HG02884 (cell line): ENCODE measurements at regions not wholly inside any gene's neighbourhood (a gene's known extent, or its start where the extent isn't known, plus 50 kb on each side); places are given as distances from the start of the nearest gene placed in this dataset.

ENCODE experiments used
- ATAC-seq: cut with Tn5 transposase; IDR thresholded peaks from one replicate; pipeline ENCODE4 v1.9.1; 2021; ENCODE audit warnings: mild to moderate bottlenecking, moderate library complexity; ENCODE audit not compliant: unreplicated experiment

DNA sequence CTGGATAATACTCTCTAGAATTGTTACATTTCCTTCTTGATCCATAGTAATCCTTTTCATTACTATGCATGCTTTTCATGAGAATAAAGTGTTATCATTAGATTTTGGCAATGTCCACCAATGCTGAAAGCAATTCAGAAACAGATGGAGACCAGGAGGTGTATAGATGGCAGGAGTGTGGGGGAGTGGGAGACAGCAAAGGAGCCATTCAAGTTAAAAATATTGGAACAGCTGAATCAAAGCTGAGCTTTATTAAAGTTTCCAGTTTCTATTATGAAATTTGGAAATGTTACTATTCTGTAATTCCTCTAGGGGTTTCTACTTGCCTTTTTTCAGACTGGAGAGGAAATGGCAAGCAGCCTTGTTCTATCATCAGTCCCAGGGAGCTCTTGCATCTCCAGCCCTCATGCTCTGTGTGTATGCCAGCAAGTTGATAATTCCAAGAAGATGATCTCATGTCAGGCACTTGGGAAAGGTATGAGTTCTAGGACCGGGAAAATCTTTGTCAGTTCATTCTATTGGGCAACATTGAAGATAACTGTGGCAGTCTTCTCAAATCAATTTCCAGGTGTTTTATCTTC is 228.0 kb downstream of the CD109 start:
- ATAC-seq: no peak

DNA sequence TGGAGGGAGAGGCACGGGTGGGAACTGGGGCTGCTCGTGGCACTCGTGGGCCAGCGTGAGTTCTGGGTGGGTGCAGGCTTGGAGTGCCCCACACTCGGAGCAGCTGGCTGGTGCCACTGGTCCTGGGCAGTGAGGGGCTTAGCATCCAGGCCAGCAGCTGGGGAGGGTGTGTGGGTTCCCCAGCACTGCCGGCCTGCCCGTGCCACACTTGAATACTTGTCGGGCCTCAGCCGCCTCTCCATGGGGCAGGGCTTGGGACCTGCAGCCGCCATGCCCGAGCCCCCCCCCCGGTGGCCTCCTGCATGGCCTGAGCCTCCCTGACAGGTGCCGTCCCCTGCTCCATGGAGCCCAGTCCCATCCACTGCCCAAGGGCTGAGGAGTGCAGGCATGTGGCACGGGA is 207.2 kb downstream of the CD109 start:
- ATAC-seq: no peak

DNA sequence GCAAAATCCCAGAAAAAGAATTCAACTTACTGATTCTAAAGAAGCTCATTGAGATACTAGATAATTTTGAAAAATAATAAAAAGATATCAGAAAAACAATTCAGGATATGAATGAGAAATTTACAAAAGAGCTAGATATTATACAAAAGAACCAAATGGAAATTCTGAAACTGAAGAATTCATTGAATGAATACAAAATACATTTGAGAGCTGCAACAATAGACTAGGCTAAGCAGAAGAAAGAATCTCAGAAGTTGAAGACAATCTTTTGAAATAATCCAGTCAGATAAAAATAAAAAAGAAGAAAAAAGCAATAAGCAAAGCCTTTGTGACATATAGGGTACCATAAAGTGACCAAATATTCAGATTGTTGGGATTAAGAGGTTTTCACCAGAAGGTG is 206.0 kb downstream of the CD109 start:
- ATAC-seq: no peak

DNA sequence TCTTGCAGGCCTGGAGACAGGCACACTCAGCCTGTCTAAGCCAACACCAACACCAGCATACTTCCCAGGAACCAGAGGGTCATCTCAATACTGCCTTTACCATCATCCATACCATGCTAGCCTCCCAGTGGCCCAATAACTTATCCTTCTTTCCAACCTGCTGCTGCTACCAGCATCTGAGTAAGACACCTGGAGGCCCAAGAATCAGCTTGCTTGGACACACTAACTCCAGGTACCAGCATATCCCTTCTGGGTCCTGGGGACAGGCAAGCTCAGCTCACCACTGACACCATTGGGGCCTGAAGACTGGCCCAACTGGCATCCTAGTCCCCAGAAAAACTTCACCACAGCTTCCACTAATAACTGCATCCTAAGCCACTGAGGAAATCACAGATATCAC is 205.3 kb downstream of the CD109 start:
- ATAC-seq: no peak

DNA sequence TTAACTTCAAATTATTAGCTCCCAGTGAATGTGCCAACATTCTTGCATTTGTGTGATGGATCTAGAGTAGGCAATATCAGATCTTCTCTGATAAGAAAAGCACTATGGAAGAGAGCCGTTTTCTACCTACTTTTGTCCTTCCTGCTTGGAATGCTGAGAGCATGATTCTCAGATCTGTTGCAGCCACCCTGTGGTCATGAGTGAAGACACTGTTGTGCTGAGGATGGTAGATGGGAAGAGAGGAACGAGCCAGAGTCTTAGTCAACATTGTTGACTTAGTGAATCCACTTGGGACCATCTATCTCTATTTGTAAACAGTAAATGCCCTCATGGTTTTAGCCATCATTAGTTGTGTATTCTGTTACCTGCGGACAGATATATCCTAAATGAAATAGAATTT is 202.6 kb downstream of the CD109 start:
- no peak for ATAC-seq

DNA sequence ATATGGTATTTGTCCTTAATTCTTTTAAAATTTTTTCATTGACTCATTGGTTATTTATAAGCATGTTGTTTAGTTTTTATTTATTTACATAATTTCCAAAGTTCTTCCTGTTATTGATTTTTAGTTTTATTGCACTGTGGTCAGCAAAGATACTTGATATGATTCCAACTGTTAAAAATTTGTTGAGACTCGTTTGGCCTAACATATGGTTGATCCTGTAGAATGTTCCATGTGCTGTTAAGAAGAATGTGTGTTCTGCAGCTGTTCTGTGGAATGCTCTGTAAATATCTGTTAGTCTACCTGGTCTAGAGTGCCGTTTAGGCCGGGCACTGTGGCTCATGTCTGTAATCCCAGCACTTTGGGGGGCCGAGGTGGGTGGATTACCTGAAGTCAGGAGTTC is 197.7 kb downstream of the CD109 start:
- ATAC-seq: no peak

DNA sequence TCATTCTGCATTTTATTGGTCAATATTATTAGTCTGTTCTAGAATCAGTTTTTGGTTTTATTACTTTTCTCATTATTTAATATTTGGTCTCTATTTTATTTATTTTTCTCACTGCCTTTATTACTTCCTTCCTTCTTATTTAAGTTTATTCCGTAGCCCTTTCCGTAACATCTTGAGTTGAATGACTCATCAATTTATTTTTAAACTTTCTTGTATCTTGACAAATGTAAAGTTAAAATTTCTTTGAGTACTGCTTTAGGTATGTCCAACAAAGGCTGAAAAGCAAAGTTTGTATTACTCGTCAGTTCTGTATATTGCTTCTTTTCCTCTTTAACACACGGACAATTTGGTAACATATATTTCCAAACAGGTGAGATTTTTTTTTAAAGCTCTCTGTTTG is 192.0 kb downstream of the CD109 start:
- no peak for ATAC-seq

DNA sequence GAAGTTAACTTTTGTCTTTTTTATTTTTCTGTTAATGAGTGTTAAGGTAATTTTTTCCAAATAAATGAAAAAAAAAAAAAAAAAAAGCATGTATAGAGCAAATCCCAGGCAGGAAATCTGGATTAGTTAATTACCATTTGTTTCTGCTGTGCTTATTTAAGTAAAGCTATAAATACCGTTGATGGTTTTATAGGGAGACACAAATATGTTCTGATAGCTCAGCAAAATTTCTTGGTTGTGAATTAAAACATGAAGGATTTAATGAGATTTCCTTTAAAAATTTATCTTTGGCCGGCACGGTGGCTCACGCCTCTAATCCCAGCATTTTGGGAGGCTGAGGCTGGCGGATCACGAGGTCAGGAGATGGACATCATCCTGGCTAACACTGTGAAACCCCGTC is 189.4 kb downstream of the CD109 start:
- no peak for ATAC-seq

DNA sequence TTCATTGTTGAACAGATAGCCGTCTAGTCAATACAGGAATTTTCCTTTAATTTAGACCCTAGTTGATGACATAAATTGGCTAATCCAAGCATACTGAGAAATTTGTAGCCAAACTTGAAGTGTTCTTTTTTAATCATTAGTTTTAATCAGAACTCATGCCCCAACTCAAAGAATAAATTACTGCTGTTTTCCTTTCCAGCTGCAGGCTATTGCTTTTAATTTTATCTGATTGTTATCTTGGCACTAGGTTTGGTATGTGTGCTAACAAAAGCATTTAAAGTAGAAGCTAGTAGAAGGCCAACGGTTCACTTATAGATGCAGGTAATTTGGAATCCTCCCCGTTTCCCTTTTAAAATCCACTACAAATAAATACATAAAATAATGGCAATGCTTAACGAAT is 188.5 kb downstream of the CD109 start:
- no peak for ATAC-seq

DNA sequence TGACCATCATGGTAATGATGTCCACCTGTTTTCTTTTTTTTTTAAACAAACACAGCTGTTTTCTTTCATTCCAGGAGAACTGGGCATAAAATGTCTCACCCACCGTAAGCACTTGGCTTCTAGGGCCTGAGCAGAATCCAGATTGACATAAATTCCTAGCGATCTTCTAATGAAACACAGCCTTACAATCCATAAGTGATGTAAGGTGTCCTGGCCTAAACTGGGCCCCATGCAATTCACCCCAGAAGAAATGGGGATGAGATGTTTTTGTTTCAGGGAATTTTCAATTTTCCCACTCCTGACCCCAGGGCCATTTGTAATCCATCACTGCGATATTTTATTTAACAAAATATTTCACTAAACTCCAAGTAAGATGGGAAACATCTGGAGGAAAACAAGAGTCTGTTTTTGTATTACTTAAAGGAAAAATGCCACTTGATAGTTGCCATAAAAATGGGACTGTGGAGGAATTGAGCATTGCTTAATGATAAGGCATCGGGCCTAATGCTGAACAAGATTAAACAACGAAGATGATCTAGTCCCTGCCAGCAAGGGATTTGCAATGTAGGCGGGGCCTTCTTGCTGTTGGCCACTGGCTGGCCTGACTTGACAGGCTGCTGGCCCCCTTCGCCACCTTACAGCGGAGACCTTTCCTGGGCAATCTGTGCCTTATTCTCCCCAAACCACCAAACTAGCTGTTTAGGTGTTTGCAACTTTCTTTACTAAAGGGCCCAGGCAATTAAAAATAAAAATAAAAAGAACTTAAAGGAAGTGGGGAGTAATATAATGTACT is 183.7 kb downstream of the CD109 start:
- no peak for ATAC-seq

DNA sequence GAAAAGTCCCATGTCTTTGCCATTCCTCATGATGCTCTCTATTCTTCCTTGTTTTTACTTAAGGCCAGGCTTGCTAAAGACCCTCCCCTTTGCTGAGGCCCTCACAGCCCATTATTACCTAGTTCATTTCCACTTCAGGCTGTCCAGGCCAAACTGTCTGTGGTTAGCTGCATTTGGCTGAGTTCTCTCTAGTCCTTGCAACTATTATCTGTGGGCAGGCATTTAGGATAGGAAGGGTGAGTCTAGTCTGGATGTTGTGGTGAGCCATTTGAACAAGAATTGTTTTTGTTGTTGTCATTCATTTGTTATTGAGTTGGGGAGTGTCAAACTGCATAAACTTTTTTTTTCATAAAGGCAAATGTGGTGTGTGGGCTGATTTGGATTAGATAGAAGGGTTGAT is 182.4 kb downstream of the CD109 start:
- ATAC-seq: no peak
